ENCODE measurements at regions not wholly inside any gene's neighbourhood (a gene's known extent, or its start where the extent isn't known, plus 50 kb on each side); places are given as distances from the start of the nearest gene placed in this dataset.

- no peak for TF ChIP-seq CTCF (IDR thresholded peaks at IDR 0.05)
- TF ChIP-seq POLR2A (IDR thresholded peaks at IDR 0.05): no peak
Measured at GRCh38 chr6:3607171-3607570, 144.3 kb downstream of the PXDC1 start.

Data from testis (tissue), 2 donors.